CD14-positive monocyte (primary cell): ENCODE measurements at regions not wholly inside any gene's neighbourhood (a gene's known extent, or its start where the extent isn't known, plus 50 kb on each side); places are given as distances from the start of the nearest gene placed in this dataset.
A peak's percentile ranks its signal among the peaks of the same experiment; 100 is the strongest.

Source experiments
- DNase-seq, 3 donors: peaks; one replicate each; pipeline ENCODE4 v3.0.0-alpha.2; 2011 to 2022
- H2AFZ ChIP-seq: 2 replicates; pipeline ENCODE4 v1.6.0; 2012; ENCODE audit warnings: mild to moderate bottlenecking, low read depth, low read length, inconsistent platforms; ENCODE audit not compliant: insufficient read depth, poor library complexity, severe bottlenecking
- H3K27ac ChIP-seq, 2 donors: 1 replicate in 1 of 2; 2 replicates in 1 of 2; pipeline ENCODE4 v1.5.1; 2012 to 2013; ENCODE audit warnings: low read length in 2 of 2, control low read depth in 1 of 2, inconsistent platforms in 1 of 2, low read depth in 1 of 2, mild to moderate bottlenecking in 1 of 2
- H3K27me3 ChIP-seq, 2 donors: one replicate each; pipeline versions ENCODE4 v1.6.0 to v1.6.1; 2011 to 2013; ENCODE audit warnings: low read length in 2 of 2; ENCODE audit not compliant: control insufficient read depth in 2 of 2, insufficient read depth in 2 of 2
- H3K36me3 ChIP-seq, 2 donors: replicated peaks in 1 of 2; 1 replicate in 1 of 2; 2 replicates in 1 of 2; pipeline versions ENCODE4 v1.5.1 to v1.6.1; 2012 to 2013; ENCODE audit warnings: low read length in 2 of 2, control low read depth in 1 of 2, inconsistent platforms in 1 of 2, mild to moderate bottlenecking in 1 of 2; ENCODE audit not compliant: insufficient read depth in 2 of 2, control insufficient read depth in 1 of 2
- H3K4me1 ChIP-seq, 2 donors: 1 replicate in 1 of 2; 2 replicates in 1 of 2; pipeline versions ENCODE4 v1.5.1 to v1.6.1; 2012 to 2013; ENCODE audit warnings: low read length in 2 of 2, control low read depth in 1 of 2, inconsistent platforms in 1 of 2, mild to moderate bottlenecking in 1 of 2, moderate library complexity in 1 of 2; ENCODE audit not compliant: insufficient read depth in 2 of 2, control insufficient read depth in 1 of 2
- H3K4me2 ChIP-seq: replicated peaks from 2 replicates; pipeline ENCODE3; 2012; ENCODE audit warnings: low read length, moderate library complexity, mild to moderate bottlenecking; ENCODE audit not compliant: poor library complexity, severe bottlenecking; ENCODE audit errors: extremely low read depth
- H3K4me3 ChIP-seq, 3 experiments: fragments of 200-600 bp in 1 of 3; sonication (generic) in 1 of 3; replicated peaks in 1 of 3; 1 replicate in 2 of 3; 2 replicates in 1 of 3; pipeline ENCODE4 v1.5.1; 2011 to 2013; ENCODE audit warnings: low read length in 3 of 3, mild to moderate bottlenecking in 3 of 3, control low read depth in 2 of 3, low read depth in 2 of 3, inconsistent platforms in 1 of 3, moderate library complexity in 1 of 3
- H3K79me2 ChIP-seq: 2 replicates; pipeline ENCODE4 v1.6.0; 2012; ENCODE audit warnings: mild to moderate bottlenecking, control low read depth, inconsistent platforms, low read length, moderate library complexity; ENCODE audit not compliant: insufficient read depth
- H3K9ac ChIP-seq: 2 replicates; pipeline ENCODE4 v1.6.0; 2017; ENCODE audit warnings: low read length, mild to moderate bottlenecking; ENCODE audit not compliant: insufficient read depth, poor library complexity, severe bottlenecking
- H3K9me3 ChIP-seq, 2 donors: replicated peaks in 1 of 2; 1 replicate in 1 of 2; 2 replicates in 1 of 2; pipeline versions ENCODE4 v1.5.1 to v1.6.1; 2012 to 2013; ENCODE audit warnings: low read length in 2 of 2, control low read depth in 1 of 2; ENCODE audit not compliant: control insufficient read depth in 1 of 2, insufficient read depth in 1 of 2
- H4K20me1 ChIP-seq: 2 replicates; pipeline ENCODE4 v1.6.0; 2012; ENCODE audit warnings: mild to moderate bottlenecking, low read length, control low read depth, moderate library complexity; ENCODE audit not compliant: insufficient read depth
- H3K27ac Mint-ChIP-seq, 7 donors: one replicate each; pipeline ENCODE4 v1.8.0; 2020; ENCODE audit warnings: mild to moderate bottlenecking in 7 of 7, mixed read lengths in 7 of 7, moderate library complexity in 6 of 7, inconsistent platforms in 2 of 7
- H3K27me3 Mint-ChIP-seq, 3 donors: one replicate each; pipeline ENCODE4 v1.8.0; 2021 to 2022; ENCODE audit warnings: low read depth in 3 of 3, mild to moderate bottlenecking in 3 of 3, mixed read lengths in 3 of 3, moderate library complexity in 3 of 3, inconsistent platforms in 1 of 3
- H3K36me3 Mint-ChIP-seq, 2 donors: one replicate each; pipeline ENCODE4 v1.8.0; 2020; ENCODE audit warnings: mixed read lengths in 2 of 2, inconsistent platforms in 1 of 2, mild to moderate bottlenecking in 1 of 2
- H3K4me1 Mint-ChIP-seq: one replicate; pipeline ENCODE4 v1.8.0; 2020; ENCODE audit warnings: mild to moderate bottlenecking, mixed read lengths
- H3K4me3 Mint-ChIP-seq, 2 donors: one replicate each; pipeline ENCODE4 v1.8.0; 2020; ENCODE audit warnings: mild to moderate bottlenecking in 2 of 2, mixed read lengths in 2 of 2, moderate library complexity in 1 of 2
- H3K9me3 Mint-ChIP-seq, 7 donors: one replicate each; pipeline ENCODE4 v1.8.0; 2020 to 2022; ENCODE audit warnings: mixed read lengths in 7 of 7, mild to moderate bottlenecking in 6 of 7, moderate library complexity in 6 of 7, inconsistent platforms in 2 of 7
- WGBS: methylation state at CpG from one replicate; pipeline ENCODE4 v1.1.5; 2013; ENCODE audit warnings: missing lambda C conversion rate; ENCODE audit not compliant: insufficient coverage; 5-methylcytosine and 5-hydroxymethylcytosine counted together
- intact Hi-C, 2 donors: fragments of 100-400 bp; cut with micrococcal nuclease; formaldehyde crosslinking; loops; one replicate each; pipeline versions ENCODE4 v1.15.0 to v1.15.1; 2023
- TF ChIP-seq, protein P1 (sequence below): fragments of 200-600 bp; IDR thresholded peaks from one replicate; pipeline ENCODE4 v1.8.0; 2022; ENCODE audit warnings: antibody characterized with exemption, mild to moderate bottlenecking

DNA sequence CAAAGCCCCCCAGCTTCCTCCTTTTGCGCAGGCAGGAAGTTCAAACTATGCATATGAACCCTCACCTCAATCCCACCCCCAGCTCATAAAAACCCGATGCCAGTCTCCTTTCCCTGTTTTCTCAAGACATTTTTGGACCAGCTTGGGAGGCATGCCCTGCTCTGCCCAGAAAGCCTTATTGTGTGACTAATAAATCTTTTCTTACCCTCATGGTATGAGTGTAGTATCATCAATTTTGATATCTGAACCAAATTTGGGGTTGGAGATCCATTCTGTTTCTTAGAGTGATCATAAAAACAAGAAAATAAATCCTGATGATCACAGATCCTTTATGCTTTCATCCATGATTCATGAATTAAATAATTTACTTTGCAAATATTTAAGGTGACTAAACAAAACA is 128.5 kb downstream of the ALG10B start:
- no peaks in the 10 kb centered on the region for H3K4me1 Mint-ChIP-seq
- Histone ChIP-seq H3K36me3 (no peaks in the 10 kb centered on the region), H2AFZ (no peak overlapping the region), H3K4me2 (no peak overlapping the region), H3K9me3 (peaks cover 0 to 12% of the 10 kb centered on the region in 2 donors), H4K20me1 (no peaks in the 10 kb centered on the region), H3K27ac (no peak overlapping the region), H3K4me1 (no peaks in the 10 kb centered on the region), H3K27me3 (no peaks in the 10 kb centered on the region), H3K9ac (no peak overlapping the region), H3K79me2 (no peaks in the 10 kb centered on the region), H3K4me3 (no peak overlapping the region)
- peaks cover 0 to 6% (median 0%) of the 10 kb centered on the region in 3 donors for H3K27me3 Mint-ChIP-seq
- DNase-seq, result no peak
- intact Hi-C loops, result no loop called here
- H3K4me3 Mint-ChIP-seq, result no peak overlapping the region
- WGBS, result no CpG with 5 or more reads among the region's 2 CpGs
- TF ChIP-seq, protein P1, sequence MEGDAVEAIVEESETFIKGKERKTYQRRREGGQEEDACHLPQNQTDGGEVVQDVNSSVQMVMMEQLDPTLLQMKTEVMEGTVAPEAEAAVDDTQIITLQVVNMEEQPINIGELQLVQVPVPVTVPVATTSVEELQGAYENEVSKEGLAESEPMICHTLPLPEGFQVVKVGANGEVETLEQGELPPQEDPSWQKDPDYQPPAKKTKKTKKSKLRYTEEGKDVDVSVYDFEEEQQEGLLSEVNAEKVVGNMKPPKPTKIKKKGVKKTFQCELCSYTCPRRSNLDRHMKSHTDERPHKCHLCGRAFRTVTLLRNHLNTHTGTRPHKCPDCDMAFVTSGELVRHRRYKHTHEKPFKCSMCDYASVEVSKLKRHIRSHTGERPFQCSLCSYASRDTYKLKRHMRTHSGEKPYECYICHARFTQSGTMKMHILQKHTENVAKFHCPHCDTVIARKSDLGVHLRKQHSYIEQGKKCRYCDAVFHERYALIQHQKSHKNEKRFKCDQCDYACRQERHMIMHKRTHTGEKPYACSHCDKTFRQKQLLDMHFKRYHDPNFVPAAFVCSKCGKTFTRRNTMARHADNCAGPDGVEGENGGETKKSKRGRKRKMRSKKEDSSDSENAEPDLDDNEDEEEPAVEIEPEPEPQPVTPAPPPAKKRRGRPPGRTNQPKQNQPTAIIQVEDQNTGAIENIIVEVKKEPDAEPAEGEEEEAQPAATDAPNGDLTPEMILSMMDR, result no peak
- H3K27ac Mint-ChIP-seq, result peak overlapping the region in 1 of 7 donors; percentile 37
- H3K9me3 Mint-ChIP-seq, result peaks cover 4 to 14% (median 9%) of the 10 kb centered on the region in 7 donors
- H3K36me3 Mint-ChIP-seq, result no peaks in the 10 kb centered on the region

DNA sequence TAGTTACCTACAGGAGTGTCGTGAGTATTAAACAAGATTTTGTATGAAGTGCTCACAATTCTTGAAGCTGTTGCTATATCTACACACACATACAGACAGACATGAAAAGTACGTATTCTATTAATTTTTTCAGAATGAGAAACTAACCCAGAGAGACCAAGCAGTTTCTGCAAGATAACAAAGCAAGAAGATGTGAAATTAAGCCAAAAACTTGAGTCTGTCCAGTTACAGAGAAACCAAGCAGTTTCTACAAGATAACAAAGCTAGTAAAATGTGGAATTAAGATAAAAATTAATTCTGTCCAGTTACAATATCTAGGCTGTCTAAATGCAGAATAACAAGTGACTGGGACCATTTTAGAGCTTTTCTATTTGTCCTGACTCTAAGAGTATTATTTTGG is 132.4 kb downstream of the ALG10B start:
- H3K36me3 Mint-ChIP-seq, result no peaks in the 10 kb centered on the region
- H3K9me3 Mint-ChIP-seq, result peaks cover 0 to 3% (median 0%) of the 10 kb centered on the region in 7 donors
- intact Hi-C loops, result no loop called here
- H3K4me3 ChIP-seq, result no peak overlapping the region
- no peaks in the 10 kb centered on the region for H3K4me1 Mint-ChIP-seq
- H3K79me2 ChIP-seq, result no peaks in the 10 kb centered on the region
- TF ChIP-seq, protein P1, result no peak
- H3K27me3 ChIP-seq, result no peaks in the 10 kb centered on the region
- H2AFZ ChIP-seq, result no peak overlapping the region
- no peaks in the 10 kb centered on the region for H4K20me1 ChIP-seq
- no peak overlapping the region for H3K27ac Mint-ChIP-seq
- no peak overlapping the region for H3K4me2 ChIP-seq
- H3K36me3 ChIP-seq, result no peaks in the 10 kb centered on the region
- DNase-seq, result no peak
- no peak overlapping the region for H3K4me3 Mint-ChIP-seq
- H3K27ac ChIP-seq, result no peak overlapping the region
- H3K9ac ChIP-seq, result no peak overlapping the region
- no peaks in the 10 kb centered on the region for H3K4me1 ChIP-seq
- no CpG with 5 or more reads among the region's 2 CpGs for WGBS
- H3K9me3 ChIP-seq, result no peaks in the 10 kb centered on the region
- H3K27me3 Mint-ChIP-seq, result peaks cover 0 to 6% (median 2%) of the 10 kb centered on the region in 3 donors
